Skeletal muscle tissue (tissue), 3 donors: ENCODE measurements at regions not wholly inside any gene's neighbourhood (a gene's known extent, or its start where the extent isn't known, plus 50 kb on each side); places are given as distances from the start of the nearest gene placed in this dataset.
"Not testable (repeated sequence)": the region's sequence is repeated elsewhere in the genome, so short reads cannot be mapped to it uniquely, and the experiment has no call there.

Source experiments
- H3K27ac ChIP-seq: one replicate; pipeline ENCODE4 v1.7.0; 2013; ENCODE audit warnings: mild to moderate bottlenecking, low read depth, low read length, inconsistent platforms
- H3K27me3 ChIP-seq, 3 donors: one replicate each; pipeline ENCODE4 v1.7.0; 2013; ENCODE audit warnings: low read length in 3 of 3; ENCODE audit not compliant: control insufficient read depth in 3 of 3, insufficient read depth in 3 of 3
- H3K36me3 ChIP-seq, 3 donors: one replicate each; pipeline ENCODE4 v1.7.0; 2013; ENCODE audit warnings: low read length in 3 of 3; ENCODE audit not compliant: control insufficient read depth in 3 of 3, insufficient read depth in 3 of 3
- H3K4me1 ChIP-seq, 3 donors: one replicate each; pipeline ENCODE4 v1.7.0; 2013; ENCODE audit warnings: low read length in 3 of 3, mild to moderate bottlenecking in 3 of 3; ENCODE audit not compliant: control insufficient read depth in 3 of 3, insufficient read depth in 3 of 3
- H3K4me3 ChIP-seq, 3 donors: one replicate each; pipeline ENCODE4 v1.7.0; 2013; ENCODE audit warnings: low read length in 3 of 3
- H3K9ac ChIP-seq, 3 donors: one replicate each; pipeline ENCODE4 v1.7.0; 2013; ENCODE audit warnings: low read length in 3 of 3, mild to moderate bottlenecking in 3 of 3, moderate library complexity in 2 of 3, low read depth in 1 of 3
- H3K9me3 ChIP-seq, 3 donors: one replicate each; pipeline ENCODE4 v1.7.0; 2013; ENCODE audit warnings: low read length in 3 of 3; ENCODE audit not compliant: control insufficient read depth in 3 of 3
- donor health status: Osteomylitis.

DNA sequence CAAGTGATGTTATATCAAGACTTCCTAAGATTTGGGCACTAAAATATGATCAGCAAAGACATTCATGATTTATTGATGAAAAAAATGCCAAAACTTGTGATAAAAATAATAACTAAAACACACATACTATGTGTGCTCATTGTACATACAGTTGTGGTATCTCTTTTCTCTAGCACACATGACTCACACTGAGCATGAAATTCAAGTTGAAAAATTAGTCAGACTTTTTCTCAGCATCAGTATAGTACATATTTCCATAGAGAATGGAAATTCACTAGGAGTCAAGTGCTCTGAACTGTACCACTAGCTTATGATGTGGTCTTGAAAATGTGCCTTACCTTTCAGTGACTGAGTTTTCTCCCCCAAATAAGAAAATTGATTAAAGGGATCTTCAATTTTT lies 471.8 kb upstream of the FLRT2 start:
- Histone ChIP-seq H3K9me3 (no peaks in the 10 kb centered on the region), H3K27ac (no peak overlapping the region), H3K4me3 (no peak overlapping the region), H3K4me1 (no peaks in the 10 kb centered on the region), H3K27me3 (no peaks in the 10 kb centered on the region), H3K9ac (no peak overlapping the region), H3K36me3 (no peaks in the 10 kb centered on the region)

DNA sequence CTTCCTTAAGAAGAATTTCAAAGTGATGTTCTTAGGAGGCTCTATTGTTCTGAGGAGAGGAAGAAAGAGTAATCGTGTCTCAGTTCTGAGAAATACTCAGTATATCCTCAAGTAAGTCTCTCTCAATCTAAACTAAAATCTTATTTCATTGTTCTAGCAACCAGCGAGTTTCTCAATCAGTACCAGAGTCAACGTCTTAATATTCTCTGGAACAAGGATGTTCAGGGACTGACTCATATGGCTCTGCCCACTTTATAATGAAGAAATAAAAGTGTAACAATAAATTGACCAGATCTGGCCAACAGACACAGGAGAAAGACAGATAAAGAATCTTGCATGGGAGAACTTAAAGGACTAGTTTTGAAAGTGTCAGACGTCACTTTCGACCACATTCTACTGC lies 469.8 kb upstream of the FLRT2 start:
- Histone ChIP-seq H3K4me1 (no peaks in the 10 kb centered on the region), H3K9ac (no peak overlapping the region), H3K27ac (no peak overlapping the region), H3K4me3 (no peak overlapping the region), H3K27me3 (no peaks in the 10 kb centered on the region), H3K36me3 (no peaks in the 10 kb centered on the region), H3K9me3 (no peaks in the 10 kb centered on the region)

DNA sequence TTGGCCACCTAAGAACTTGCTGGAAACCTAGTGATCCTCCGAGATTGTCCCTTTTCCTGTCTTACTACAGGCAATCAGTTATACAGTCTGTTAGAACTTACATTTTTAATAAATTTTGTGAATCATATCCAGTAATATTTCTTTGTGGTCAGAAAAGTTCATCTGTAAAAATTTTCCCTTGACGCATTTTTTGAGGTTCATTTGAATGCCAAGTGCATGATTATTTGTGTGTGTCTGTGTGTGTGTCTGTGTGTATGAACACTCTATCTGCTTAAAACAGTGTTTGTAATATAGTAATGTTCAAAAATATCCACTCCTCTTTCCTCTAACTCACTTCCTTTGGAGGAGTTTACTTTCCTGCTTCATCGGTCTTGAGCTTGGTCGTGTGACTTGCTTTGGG lies 468.7 kb upstream of the FLRT2 start:
- Histone ChIP-seq H3K36me3 (no peaks in the 10 kb centered on the region), H3K9me3 (no peaks in the 10 kb centered on the region), H3K27ac (no peak overlapping the region), H3K9ac (no peak overlapping the region), H3K4me1 (no peaks in the 10 kb centered on the region), H3K27me3 (no peaks in the 10 kb centered on the region), H3K4me3 (no peak overlapping the region)

DNA sequence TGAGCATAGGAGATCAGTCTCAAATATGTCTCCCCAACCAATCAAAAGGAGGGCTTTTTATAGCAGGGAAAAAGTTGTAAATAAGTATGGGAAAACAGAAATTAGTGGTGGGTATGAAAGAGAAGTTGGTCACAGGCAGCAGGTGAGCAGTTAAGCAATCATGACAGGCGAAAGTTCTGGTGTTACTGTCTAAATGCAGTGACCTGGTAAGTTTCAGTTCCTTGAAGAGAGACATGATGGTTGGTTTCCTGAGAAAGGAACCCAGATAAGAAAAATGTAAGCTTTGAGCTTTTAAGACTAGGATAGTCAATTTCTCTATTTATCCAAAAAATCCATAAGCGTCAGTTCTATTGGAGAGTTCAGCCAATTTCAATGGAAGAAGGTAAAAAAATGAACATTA lies 466.2 kb upstream of the FLRT2 start:
- no peak overlapping the region for H3K27ac ChIP-seq
- no peak overlapping the region for H3K4me3 ChIP-seq
- no peaks in the 10 kb centered on the region for H3K9me3 ChIP-seq
- no peak overlapping the region for H3K9ac ChIP-seq
- H3K36me3 ChIP-seq, result no peaks in the 10 kb centered on the region
- no peaks in the 10 kb centered on the region for H3K27me3 ChIP-seq
- no peaks in the 10 kb centered on the region for H3K4me1 ChIP-seq

DNA sequence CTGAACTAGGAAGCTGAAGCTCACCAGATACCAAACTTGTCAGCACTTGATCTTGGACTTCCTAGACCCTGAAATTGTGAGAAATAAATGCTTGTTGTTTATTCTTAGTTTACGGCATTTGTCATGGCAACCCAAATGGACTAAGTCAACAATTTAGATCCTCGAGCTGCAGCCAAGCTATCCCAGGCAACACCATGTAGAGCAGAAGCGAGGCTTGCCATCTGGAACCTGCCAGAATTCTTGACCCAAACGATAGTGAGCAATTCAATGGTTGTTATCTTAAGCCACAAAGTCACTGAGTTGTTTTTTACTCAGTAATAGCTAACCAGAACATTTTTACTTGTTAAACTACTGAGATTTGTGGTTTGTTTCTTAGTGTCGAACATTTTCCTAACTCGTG lies 458.5 kb upstream of the FLRT2 start:
- no peak overlapping the region for H3K9ac ChIP-seq
- H3K4me1 ChIP-seq, result no peaks in the 10 kb centered on the region
- no peak overlapping the region for H3K27ac ChIP-seq
- no peaks in the 10 kb centered on the region for H3K36me3 ChIP-seq
- H3K4me3 ChIP-seq, result no peak overlapping the region
- no peaks in the 10 kb centered on the region for H3K27me3 ChIP-seq
- no peaks in the 10 kb centered on the region for H3K9me3 ChIP-seq

DNA sequence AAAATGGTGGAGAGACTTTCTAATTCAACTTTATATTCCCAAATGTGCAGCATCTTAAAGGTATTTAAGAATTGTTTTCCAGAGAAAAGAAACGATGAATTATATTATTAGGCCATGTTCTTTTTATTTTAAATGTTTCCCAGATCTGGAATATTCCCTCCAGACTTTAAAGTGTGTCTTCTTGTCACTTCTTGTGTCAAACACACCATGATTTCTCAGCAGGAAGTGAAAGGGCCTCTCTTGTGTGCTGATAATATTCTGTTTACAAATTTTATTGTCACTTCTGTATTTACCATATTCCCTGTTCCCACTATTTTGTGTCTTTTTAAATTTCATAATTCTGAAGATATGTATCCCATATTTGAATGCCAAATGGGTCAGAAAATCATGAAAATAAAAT lies 455.0 kb upstream of the FLRT2 start:
- Histone ChIP-seq H3K27me3 (no peaks in the 10 kb centered on the region), H3K4me3 (no peak overlapping the region), H3K9ac (no peak overlapping the region), H3K4me1 (no peaks in the 10 kb centered on the region), H3K9me3 (no peaks in the 10 kb centered on the region), H3K27ac (no peak overlapping the region), H3K36me3 (no peaks in the 10 kb centered on the region)

DNA sequence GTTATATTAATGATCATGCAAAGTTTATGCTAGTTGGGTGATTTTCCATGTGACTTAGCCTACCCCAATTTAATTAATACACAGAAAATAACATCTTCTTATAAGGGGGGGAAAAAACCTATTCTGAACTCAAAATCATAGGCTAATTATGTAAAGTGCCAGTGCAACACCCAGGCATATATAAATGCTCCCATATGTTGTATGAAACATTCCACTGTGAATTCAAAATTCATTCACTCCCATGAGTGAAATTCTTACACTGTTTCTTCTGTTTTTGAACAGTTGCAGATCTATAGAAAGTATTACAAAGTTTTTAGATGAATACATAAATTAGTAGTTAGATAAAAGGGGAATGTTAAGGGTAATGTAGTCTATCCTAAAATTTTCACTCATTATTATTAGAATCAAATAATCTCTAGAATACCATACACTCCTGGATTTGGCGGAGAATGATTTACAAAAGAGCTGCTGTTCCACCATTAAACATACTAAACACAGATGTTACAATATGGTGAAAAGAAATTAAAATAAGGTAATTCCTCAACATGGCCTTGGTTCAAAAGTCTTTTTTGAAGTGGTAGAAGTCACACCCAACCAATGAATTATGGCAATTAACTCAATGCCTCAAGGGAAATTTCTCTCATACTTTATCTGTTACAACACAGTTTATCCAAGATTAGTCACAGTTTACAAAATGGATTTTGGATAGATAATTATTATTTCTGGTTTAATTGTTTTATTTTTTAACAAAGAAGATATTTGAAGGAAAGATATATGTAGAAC lies 454.1 kb upstream of the FLRT2 start:
- no peaks in the 10 kb centered on the region for H3K4me1 ChIP-seq
- H3K4me3 ChIP-seq, result no peak overlapping the region
- H3K9ac ChIP-seq, result no peak overlapping the region
- H3K27me3 ChIP-seq, result no peaks in the 10 kb centered on the region
- no peaks in the 10 kb centered on the region for H3K9me3 ChIP-seq
- H3K36me3 ChIP-seq, result no peaks in the 10 kb centered on the region
- H3K27ac ChIP-seq, result no peak overlapping the region

DNA sequence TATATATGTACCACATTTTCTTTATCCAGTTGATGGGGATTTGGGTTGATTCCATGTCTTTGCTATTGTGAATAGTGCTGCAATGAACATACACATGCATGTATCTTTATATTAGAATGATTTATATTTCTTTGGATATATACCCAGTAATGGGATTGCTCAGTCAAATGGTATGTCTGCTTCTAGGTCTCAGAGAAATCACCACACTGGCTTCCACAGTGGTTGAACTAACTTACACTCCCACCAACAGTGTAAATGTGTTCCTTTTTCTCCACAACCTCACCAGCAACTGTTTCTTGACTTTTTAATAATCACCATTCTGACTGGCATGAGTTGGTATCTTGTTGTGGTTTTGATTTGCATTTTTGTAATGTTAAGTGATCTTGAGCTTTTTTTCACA lies 452.2 kb upstream of the FLRT2 start:
- not testable (repeated sequence) for H3K4me3 ChIP-seq, H3K36me3 ChIP-seq, H3K27ac ChIP-seq, H3K9ac ChIP-seq, H3K4me1 ChIP-seq, H3K9me3 ChIP-seq, H3K27me3 ChIP-seq

DNA sequence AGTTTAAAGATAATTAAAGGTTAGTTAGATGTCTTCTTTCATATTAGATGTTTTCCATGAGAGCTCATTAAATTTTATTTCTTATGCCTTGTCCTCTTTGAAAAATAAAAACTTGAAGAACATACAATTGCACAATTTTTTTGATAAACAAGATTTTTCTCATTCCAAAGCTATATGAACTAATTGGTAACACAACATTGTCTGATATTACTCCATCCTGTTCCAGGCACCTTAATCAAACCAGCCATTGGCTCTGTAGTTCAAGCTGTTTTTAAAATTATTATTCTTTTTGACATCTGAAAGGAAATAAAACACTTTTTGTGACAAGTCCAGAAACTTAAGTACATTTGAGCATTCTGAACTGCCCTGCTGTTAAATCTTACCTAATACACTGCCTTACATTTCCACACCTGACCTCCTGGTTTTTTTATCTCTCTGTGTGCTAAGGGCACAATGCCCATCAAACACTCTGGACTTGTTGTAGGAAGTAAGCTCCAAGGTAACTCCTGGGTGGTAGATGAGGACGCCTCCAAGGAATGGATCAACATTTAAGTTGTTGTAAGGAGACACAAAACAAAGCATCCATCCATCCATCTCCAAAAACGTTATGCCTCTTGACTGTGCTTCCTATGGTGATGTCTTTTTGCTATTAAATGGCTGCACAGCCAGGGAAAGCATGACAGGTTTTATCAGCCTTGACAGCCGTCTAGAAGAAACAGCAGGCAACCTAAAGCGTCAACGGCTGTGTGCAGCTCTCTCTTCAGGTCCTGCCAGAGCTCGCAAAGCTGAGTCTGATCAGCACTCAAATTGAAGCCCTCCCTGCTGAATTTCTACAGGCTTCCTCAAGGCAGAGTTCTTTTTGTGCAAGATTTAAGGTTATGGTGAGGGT lies 449.9 kb upstream of the FLRT2 start:
- Histone ChIP-seq H3K27me3 (no peaks in the 10 kb centered on the region), H3K4me1 (no peaks in the 10 kb centered on the region), H3K27ac (no peak overlapping the region), H3K9me3 (no peaks in the 10 kb centered on the region), H3K9ac (no peak overlapping the region), H3K4me3 (no peak overlapping the region), H3K36me3 (no peaks in the 10 kb centered on the region)

DNA sequence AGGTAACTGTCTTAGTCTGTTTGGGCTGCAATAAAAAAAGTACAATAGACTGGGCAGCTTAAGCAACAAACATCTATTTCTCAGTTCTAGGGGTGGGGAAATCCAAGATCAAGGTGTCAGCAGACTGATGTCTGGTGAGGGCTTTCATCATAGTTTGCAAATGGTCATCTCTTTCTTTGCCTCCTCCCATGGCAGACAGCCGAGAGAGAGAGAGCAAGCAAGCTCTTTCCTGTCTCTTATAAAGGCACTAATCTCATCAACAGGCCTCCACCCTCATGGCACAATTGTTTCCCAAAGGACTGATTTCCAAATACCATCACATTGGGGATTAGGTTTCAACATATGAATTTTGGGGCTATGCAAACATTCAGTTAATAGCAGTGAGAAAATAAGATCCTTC lies 445.6 kb upstream of the FLRT2 start:
- H3K9me3 ChIP-seq, result no peaks in the 10 kb centered on the region
- no peaks in the 10 kb centered on the region for H3K36me3 ChIP-seq
- no peak overlapping the region for H3K9ac ChIP-seq
- H3K4me1 ChIP-seq, result no peaks in the 10 kb centered on the region
- no peak overlapping the region for H3K4me3 ChIP-seq
- H3K27ac ChIP-seq, result no peak overlapping the region
- H3K27me3 ChIP-seq, result no peaks in the 10 kb centered on the region
